Activated T-cell treated with anti-CD3 and anti-CD28 coated beads, Interleukin-2, amount 50 U/mL, for 4 hours (primary cell): ENCODE measurements at regions not wholly inside any gene's neighbourhood (a gene's known extent, or its start where the extent isn't known, plus 50 kb on each side); places are given as distances from the start of the nearest gene placed in this dataset.

ENCODE experiments used
- ATAC-seq, 2 donors: fragments of 200-7000 bp; cut with Tn5 transposase; one replicate each; pipeline ENCODE4 v1.10.0; 2021
- DNase-seq: peaks from one replicate; pipeline ENCODE4 v3.0.0-alpha.2; 2020
- H3K27me3 Mint-ChIP-seq: one replicate; pipeline ENCODE4 v1.8.0; 2021; ENCODE audit warnings: low read depth, mixed read lengths
- H3K36me3 Mint-ChIP-seq: one replicate; pipeline ENCODE4 v1.8.0; 2022; ENCODE audit warnings: mixed read lengths; ENCODE audit not compliant: insufficient read depth
- H3K4me1 Mint-ChIP-seq: one replicate; pipeline ENCODE4 v1.8.0; 2021; ENCODE audit warnings: low read depth, mixed read lengths
- H3K4me3 Mint-ChIP-seq: one replicate; pipeline ENCODE4 v1.8.0; 2021; ENCODE audit warnings: mild to moderate bottlenecking, moderate library complexity, mixed read lengths
- H3K9me3 Mint-ChIP-seq: one replicate; pipeline ENCODE4 v1.8.0; 2021; ENCODE audit warnings: mixed read lengths

- Mint-ChIP-seq H3K36me3 (no peaks in the 10 kb centered on the region), H3K27me3 (peaks cover 1% of the 10 kb centered on the region), H3K4me1 (no peaks in the 10 kb centered on the region), H3K4me3 (no peak overlapping the region), H3K9me3 (no peaks in the 10 kb centered on the region)
- ATAC-seq (no peak), DNase-seq (no peak)
These were observed 180.4 kb downstream of the SLIT2 start for GRCh38 chr4:20432088-20432487.

DNA sequence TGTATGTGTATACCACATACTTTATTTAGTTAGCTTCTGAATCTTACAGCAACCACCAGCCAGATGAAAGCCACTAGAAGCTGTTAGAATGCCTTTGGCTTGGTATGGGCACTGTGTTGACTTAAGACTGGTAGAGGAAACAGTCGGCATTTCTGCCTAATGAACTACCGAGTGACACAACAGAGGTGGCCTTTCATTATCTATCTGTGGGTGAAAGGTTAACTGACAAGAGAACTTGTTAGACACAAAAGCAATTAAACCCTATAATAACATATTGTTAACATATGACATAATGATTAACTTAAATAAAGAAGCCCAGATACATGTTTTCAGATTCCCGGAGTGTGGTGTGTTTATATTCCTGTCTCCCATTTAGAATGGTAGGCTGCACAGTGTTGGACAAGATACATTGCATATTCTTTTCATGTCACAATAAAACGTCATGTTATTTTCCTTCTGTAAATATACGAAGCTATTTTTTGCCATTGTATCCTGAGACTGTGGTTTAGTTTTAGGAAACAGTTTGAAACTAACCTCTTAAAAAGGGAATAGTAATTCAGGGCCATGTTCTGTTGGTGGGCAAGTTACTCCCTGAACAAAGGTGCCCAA is 181.5 kb downstream of the SLIT2 start:
- Mint-ChIP-seq H3K9me3 (no peaks in the 10 kb centered on the region), H3K36me3 (no peaks in the 10 kb centered on the region), H3K4me1 (no peaks in the 10 kb centered on the region), H3K27me3 (peaks cover 1% of the 10 kb centered on the region), H3K4me3 (no peak overlapping the region)
- ATAC-seq: no peak
- DNase-seq: no peak

DNA sequence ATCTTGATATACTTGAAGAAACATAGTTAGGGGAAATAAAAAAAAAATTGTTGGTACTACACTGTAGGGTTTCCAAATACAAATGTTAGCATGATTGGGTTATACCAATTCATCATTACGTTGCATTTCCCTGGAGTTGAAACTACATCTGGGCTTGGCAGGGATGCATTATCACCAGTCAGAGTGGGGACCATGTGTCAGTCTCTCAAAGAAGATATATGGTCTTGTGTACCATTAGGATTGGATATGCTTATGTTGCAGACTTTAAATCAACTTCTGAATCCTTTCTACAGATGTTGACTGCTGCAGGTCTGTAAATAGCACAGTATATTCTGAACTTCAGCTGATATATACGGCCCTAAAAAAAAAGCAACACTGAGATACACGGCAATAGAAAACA is 188.5 kb downstream of the SLIT2 start:
- no peaks in the 10 kb centered on the region for H3K9me3 Mint-ChIP-seq
- H3K4me3 Mint-ChIP-seq: no peak overlapping the region
- H3K27me3 Mint-ChIP-seq: no peaks in the 10 kb centered on the region
- no peaks in the 10 kb centered on the region for H3K36me3 Mint-ChIP-seq
- ATAC-seq (no peak), DNase-seq (no peak)
- no peaks in the 10 kb centered on the region for H3K4me1 Mint-ChIP-seq

DNA sequence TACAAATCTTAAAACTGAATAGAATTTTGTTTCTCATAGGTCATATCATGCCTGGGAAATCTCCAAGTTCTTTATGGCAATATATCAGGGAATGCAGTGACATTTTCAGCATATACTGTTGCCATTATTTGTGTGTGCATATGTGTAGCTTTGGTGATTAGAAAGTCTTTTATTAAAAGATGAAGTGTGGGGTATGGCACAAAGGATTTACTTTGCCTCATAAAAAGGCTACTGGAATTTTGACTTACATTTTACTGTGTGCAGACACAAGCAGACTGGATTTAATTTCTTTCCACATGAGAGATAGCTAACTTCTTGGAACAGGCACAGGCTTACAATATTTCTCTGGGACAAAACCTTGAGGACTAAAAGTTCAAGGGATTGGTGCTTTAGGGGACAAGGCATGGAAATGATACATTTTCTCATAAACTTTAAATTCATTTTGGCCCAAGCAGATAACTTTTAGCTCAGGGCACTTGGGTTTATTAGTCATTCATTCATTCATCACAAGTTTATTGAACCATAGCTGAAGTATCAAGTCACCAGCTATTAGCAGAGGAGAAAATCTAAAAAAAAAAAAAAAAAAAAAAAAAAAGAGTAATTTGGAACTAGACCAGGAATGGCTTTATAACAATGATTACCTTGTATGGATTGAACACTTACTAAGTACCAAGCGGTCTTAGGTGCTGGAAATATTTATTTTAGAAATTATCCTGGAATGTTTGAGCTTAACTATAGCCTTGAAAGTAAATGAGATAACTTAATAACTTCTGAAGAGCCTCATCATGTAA is 191.5 kb downstream of the SLIT2 start:
- H3K4me1 Mint-ChIP-seq: no peaks in the 10 kb centered on the region
- H3K27me3 Mint-ChIP-seq: no peaks in the 10 kb centered on the region
- no peaks in the 10 kb centered on the region for H3K9me3 Mint-ChIP-seq
- ATAC-seq: no peak
- H3K4me3 Mint-ChIP-seq: no peak overlapping the region
- DNase-seq: no peak
- no peaks in the 10 kb centered on the region for H3K36me3 Mint-ChIP-seq

DNA sequence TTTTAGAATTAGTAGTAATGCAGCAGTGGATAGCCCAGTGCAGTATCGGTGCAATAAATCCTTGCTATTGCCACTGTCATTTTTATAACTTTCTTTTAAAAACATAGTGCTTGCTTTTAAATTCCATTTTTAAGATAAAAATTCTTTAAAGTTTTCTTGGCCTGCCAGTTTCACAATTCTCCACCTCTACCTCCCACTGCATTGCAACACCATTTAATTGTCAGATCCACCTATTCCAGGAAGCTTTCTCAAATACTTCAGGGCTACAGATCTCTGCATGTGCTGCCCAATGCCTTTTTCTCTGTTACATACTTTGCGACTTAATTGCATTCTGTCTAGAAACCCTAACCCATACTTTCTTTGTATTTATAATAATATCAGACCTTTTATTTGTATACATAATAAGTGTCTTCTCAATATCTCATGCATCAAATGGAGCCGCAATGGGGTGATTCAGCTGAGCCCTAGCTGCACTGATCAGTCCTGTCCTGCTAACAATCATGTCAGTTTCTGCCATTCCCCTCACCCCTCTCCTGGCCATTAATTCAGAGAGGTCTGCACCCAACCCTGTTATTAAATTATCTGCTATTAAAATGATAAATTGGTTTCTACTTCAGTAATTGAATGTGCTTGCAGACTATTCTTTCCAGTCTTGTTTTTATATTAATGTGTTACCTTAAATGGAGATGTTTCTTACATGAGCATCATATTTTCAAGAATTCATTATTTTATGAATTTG is 193.1 kb downstream of the SLIT2 start:
- no peak overlapping the region for H3K4me3 Mint-ChIP-seq
- ATAC-seq: no peak
- H3K4me1 Mint-ChIP-seq: no peaks in the 10 kb centered on the region
- H3K27me3 Mint-ChIP-seq: no peaks in the 10 kb centered on the region
- H3K9me3 Mint-ChIP-seq: no peaks in the 10 kb centered on the region
- no peak for DNase-seq
- H3K36me3 Mint-ChIP-seq: no peaks in the 10 kb centered on the region

DNA sequence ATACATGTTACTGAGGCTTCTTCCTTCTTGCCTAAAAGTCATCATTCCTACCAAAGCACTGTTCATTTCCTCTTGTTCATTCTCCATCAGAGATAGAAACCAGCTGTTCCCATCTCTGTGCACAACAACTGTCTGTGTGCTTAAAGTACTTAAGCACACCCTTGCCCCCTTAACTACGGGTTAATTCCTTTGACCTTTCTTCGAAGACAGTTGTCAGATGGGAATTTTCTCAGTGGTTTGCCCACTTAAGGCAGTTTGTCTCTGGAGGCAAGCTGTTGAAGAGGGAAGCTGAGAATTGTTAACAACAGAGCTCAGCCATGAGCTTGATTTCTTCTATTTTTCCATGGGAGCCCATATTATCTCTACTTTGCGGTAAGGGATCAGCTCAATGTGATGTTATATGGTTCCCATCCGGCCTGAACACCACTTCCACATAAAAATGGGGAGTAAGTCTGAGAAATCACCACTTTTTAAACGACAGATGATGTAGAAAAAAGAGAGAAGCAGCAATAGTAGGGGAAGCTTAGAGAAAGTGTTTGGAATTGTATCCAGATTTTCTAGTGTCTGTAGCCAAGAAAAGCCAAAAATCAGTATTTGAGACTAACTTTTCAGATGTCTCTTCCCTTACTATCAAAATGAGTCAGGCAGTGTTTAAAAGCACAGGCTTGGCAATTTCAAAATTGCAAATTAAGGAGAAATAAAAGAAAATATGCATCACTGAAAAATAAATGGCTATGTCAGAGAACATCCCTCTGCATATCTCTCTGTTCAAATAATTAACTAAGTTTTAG is 194.4 kb downstream of the SLIT2 start:
- Mint-ChIP-seq H3K4me1 (no peaks in the 10 kb centered on the region), H3K4me3 (no peak overlapping the region), H3K27me3 (no peaks in the 10 kb centered on the region), H3K9me3 (no peaks in the 10 kb centered on the region), H3K36me3 (no peaks in the 10 kb centered on the region)
- DNase-seq: no peak
- no peak for ATAC-seq

DNA sequence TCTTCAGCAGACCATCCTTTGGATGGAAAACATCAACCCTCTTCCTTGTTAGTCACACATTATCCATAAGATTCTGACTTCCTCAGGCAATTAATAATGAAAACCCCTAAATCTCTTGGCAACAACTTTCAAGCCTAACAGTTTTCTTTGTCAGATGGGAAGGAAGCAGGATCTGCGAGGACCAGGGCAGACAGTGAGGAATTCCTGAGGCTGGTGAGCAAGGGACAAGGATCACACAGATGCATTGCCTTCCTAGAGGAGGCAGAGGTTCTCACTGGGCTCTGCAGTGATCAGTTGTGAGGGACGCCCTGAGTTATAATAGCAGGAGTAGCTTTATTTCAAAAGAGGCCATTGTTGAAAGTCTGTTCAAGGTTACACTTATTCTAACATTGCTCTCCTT is 195.4 kb downstream of the SLIT2 start:
- no peaks in the 10 kb centered on the region for H3K4me1 Mint-ChIP-seq
- H3K9me3 Mint-ChIP-seq: no peaks in the 10 kb centered on the region
- H3K36me3 Mint-ChIP-seq: no peaks in the 10 kb centered on the region
- no peaks in the 10 kb centered on the region for H3K27me3 Mint-ChIP-seq
- H3K4me3 Mint-ChIP-seq: no peak overlapping the region
- no peak for ATAC-seq
- DNase-seq: no peak

DNA sequence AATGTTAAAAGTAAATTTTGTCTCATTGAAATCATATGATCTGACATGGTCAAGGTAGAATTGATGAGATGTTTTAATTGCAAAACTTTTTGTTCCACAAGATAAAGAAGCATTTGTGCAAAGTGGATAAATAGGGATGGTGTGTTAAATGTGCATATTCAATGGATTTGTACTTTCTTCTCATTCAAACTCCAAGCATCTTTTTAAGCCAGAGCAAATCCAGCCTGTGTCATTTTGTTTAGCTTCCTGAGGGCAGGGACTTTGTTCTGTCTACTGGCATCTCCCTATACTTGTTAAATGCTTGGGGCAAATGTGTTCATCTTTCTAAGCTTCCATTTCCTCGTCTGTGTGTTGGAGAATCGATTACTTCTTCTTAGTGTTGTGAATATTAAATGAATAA is 200.3 kb downstream of the SLIT2 start:
- ATAC-seq (no peak), DNase-seq (no peak)
- Mint-ChIP-seq H3K4me1 (no peaks in the 10 kb centered on the region), H3K4me3 (no peak overlapping the region), H3K9me3 (no peaks in the 10 kb centered on the region), H3K36me3 (no peaks in the 10 kb centered on the region), H3K27me3 (peaks cover 3% of the 10 kb centered on the region)

DNA sequence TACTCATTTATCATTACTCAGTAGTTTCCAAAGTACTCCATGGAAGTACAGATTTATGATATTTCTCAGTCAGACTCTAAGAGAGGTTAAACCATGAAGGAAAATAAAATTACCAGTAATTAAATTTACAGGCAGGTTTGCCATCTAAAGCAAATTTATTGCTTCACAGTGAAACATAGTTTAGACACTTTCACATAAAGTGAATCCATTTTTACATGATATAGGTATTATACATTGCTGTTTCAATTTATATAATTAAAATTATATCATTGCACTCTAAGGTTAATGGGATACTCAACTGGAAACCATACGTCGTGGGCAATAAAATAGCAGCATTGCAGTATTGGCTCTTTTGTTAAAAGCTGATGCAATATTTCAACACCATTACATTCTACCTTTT is 202.8 kb downstream of the SLIT2 start:
- H3K9me3 Mint-ChIP-seq: no peaks in the 10 kb centered on the region
- H3K4me3 Mint-ChIP-seq: no peak overlapping the region
- no peaks in the 10 kb centered on the region for H3K4me1 Mint-ChIP-seq
- no peaks in the 10 kb centered on the region for H3K36me3 Mint-ChIP-seq
- ATAC-seq: no peak
- H3K27me3 Mint-ChIP-seq: peaks cover 3% of the 10 kb centered on the region
- no peak for DNase-seq

DNA sequence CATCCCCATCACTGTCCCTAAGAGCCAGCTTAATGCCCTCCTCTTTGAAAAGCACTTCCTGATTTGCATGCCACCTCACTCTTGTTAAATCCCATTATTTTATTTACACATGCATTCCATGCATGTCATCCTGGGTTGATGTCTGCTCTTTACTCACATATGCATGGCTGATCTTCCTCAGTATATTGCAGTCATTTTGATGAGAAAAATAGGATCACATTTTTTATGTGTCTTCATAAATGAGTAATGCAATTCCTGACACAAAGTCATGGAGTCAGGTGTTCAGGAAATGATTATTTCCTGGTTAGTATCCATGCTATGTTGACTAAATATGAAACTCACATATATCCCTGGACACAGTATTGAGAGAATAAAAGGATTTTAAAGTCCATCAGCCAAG is 204.7 kb downstream of the SLIT2 start:
- Mint-ChIP-seq H3K4me3 (no peak overlapping the region), H3K9me3 (no peaks in the 10 kb centered on the region), H3K4me1 (no peaks in the 10 kb centered on the region), H3K27me3 (peaks cover 3% of the 10 kb centered on the region), H3K36me3 (no peaks in the 10 kb centered on the region)
- ATAC-seq (no peak), DNase-seq (no peak)

DNA sequence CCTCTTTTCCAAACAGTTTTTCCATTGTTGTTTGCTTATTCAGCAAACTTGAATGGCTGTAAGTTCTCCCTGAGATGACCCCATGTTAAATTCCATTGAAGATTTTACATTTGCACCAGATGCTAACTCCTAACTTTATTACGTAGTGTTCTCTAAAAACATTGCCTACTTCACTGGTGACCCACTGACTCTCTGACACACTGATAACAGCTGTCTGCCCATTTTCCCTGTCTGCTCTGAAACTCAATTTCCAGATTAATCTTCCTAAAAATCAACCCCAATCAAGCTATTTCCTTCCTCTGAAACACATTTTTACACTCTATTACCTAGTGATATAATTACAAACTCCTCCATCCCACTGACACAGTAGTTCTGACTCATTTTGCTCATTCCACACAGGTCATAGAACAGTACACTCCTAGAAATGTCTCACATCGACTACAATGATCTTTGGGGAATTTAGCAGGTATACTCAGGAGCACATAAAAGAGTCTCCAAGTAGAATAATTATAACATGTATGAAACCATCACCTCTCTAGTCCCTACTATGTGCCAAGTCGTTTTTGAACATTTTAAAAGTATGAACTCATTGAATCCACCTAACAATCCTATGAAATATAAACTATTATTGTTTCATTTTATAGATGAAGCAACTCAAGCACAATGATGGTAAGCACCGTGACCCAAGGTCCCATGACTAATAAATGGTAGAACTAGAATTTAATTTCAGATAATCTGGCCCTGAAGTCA is 210.9 kb downstream of the SLIT2 start:
- H3K4me1 Mint-ChIP-seq: no peaks in the 10 kb centered on the region
- DNase-seq (no peak), ATAC-seq (no peak)
- no peak overlapping the region for H3K4me3 Mint-ChIP-seq
- H3K9me3 Mint-ChIP-seq: no peaks in the 10 kb centered on the region
- H3K27me3 Mint-ChIP-seq: no peaks in the 10 kb centered on the region
- H3K36me3 Mint-ChIP-seq: no peaks in the 10 kb centered on the region

GRCh38 chr4:20463176-20463430 is 211.4 kb downstream of the SLIT2 start:
- no peak for ATAC-seq
- no peaks in the 10 kb centered on the region for H3K4me1 Mint-ChIP-seq

GRCh38 chr4:20464381-20464780 is 212.7 kb downstream of the SLIT2 start:
- H3K4me3 Mint-ChIP-seq: no peak overlapping the region
- H3K36me3 Mint-ChIP-seq: no peaks in the 10 kb centered on the region
- H3K9me3 Mint-ChIP-seq: no peaks in the 10 kb centered on the region
- DNase-seq (no peak), ATAC-seq (no peak)
- H3K27me3 Mint-ChIP-seq: no peaks in the 10 kb centered on the region
- no peaks in the 10 kb centered on the region for H3K4me1 Mint-ChIP-seq

More at GRCh38 chr4:20463176-20463430, 211.4 kb downstream of the SLIT2 start:
- no peaks in the 10 kb centered on the region for H3K9me3 Mint-ChIP-seq
- no peaks in the 10 kb centered on the region for H3K27me3 Mint-ChIP-seq
- no peaks in the 10 kb centered on the region for H3K36me3 Mint-ChIP-seq
- H3K4me3 Mint-ChIP-seq: no peak overlapping the region
- DNase-seq: no peak

DNA sequence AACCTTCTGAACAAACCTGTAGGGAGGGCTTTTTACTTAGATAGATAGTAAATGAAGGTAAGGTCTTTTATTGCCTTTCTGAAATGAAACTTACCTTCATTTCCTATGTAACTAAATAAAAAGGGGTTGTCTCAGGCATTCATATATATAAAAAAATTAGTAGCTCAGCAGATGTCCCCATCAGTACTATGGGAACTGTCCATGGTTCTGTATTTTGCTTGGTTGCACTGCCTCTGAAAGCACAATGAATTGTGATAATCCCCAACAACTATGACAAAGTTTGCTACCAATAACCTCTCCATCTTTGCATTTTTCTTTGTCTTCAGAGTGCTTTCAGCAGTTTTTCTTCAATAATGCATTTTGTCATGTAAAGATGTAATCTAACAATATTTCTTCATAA is 222.4 kb downstream of the SLIT2 start:
- H3K36me3 Mint-ChIP-seq: no peaks in the 10 kb centered on the region
- DNase-seq (no peak), ATAC-seq (no peak)
- H3K4me3 Mint-ChIP-seq: no peak overlapping the region
- H3K9me3 Mint-ChIP-seq: peaks cover 6% of the 10 kb centered on the region
- H3K27me3 Mint-ChIP-seq: no peaks in the 10 kb centered on the region
- H3K4me1 Mint-ChIP-seq: no peaks in the 10 kb centered on the region
